ENCODE measurements at regions not wholly inside any gene's neighbourhood (a gene's known extent, or its start where the extent isn't known, plus 50 kb on each side); places are given as distances from the start of the nearest gene placed in this dataset.

GRCh38 chr10:61071580-61071979, 127.6 kb upstream of the RHOBTB1 start:
- 83% methylated on average over 1 of the region's 3 CpGs for WGBS (ENCODE audit: insufficient coverage)
- Histone ChIP-seq H3K27ac (ENCODE audit: low read length in 2 of 2) (no peak overlapping the region), H3K4me3 (ENCODE audit: control extremely low read depth in 1 of 5, extremely low read depth in 1 of 5, insufficient read depth in 1 of 5, low read depth in 2 of 5, low read length in 4 of 5) (no peak overlapping the region), H3K4me2 (replicated peaks; ENCODE audit: low read depth, low read length, poor library complexity, severe bottlenecking) (no peak overlapping the region), H3K9me3 (ENCODE audit: control extremely low read depth in 1 of 3, control insufficient read depth in 2 of 3, insufficient read depth in 1 of 3, low read length in 2 of 3) (no peaks in the 10 kb centered on the region), H3K36me3 (replicated peaks in 1 of 2; ENCODE audit: control extremely low read depth in 1 of 2, control insufficient read depth in 1 of 2, extremely low read depth in 1 of 2, insufficient read depth in 2 of 2, low read length in 1 of 2) (no peaks in the 10 kb centered on the region), H3K27me3 (replicated peaks in 1 of 4; ENCODE audit: control extremely low read depth in 1 of 4, control insufficient read depth in 3 of 4, insufficient read depth in 4 of 4, low read length in 3 of 4) (no peaks in the 10 kb centered on the region), H3K79me2 (ENCODE audit: control insufficient read depth, insufficient read depth, low read length) (no peaks in the 10 kb centered on the region), H2AFZ (ENCODE audit: insufficient read depth, low read depth, low read length, poor library complexity, severe bottlenecking) (no peak overlapping the region), H4K20me1 (ENCODE audit: control insufficient read depth, insufficient read depth, low read length, poor library complexity, severe bottlenecking) (no peaks in the 10 kb centered on the region), H3K4me1 (ENCODE audit: control insufficient read depth in 2 of 2, insufficient read depth in 2 of 2, low read length in 2 of 2) (no peaks in the 10 kb centered on the region), H3K9ac (ENCODE audit: low read length) (no peak overlapping the region)
- ATAC-seq (ENCODE audit: low read depth) = no peak
- ChIA-PET CTCF (no interaction called here), POLR2A (no interaction called here)
- no peak for DNase-seq
- H3K9me3 Mint-ChIP-seq (ENCODE audit: insufficient read depth) = no peaks in the 10 kb centered on the region
- H3K4me3 Mint-ChIP-seq = no peak overlapping the region
- H3K27me3 Mint-ChIP-seq = peaks cover 20% of the 10 kb centered on the region
- H3K27ac Mint-ChIP-seq = no peak overlapping the region
- no peaks in the 10 kb centered on the region for H3K4me1 Mint-ChIP-seq
- intact Hi-C loops (cut with micrococcal nuclease) = no loop called here
- TF ChIP-seq, protein P1, sequence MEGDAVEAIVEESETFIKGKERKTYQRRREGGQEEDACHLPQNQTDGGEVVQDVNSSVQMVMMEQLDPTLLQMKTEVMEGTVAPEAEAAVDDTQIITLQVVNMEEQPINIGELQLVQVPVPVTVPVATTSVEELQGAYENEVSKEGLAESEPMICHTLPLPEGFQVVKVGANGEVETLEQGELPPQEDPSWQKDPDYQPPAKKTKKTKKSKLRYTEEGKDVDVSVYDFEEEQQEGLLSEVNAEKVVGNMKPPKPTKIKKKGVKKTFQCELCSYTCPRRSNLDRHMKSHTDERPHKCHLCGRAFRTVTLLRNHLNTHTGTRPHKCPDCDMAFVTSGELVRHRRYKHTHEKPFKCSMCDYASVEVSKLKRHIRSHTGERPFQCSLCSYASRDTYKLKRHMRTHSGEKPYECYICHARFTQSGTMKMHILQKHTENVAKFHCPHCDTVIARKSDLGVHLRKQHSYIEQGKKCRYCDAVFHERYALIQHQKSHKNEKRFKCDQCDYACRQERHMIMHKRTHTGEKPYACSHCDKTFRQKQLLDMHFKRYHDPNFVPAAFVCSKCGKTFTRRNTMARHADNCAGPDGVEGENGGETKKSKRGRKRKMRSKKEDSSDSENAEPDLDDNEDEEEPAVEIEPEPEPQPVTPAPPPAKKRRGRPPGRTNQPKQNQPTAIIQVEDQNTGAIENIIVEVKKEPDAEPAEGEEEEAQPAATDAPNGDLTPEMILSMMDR (IDR thresholded peaks at IDR 0.05) = no peak
- TF ChIP-seq EZH2 (IDR thresholded peaks at IDR 0.05; ENCODE audit: borderline replicate concordance, insufficient read depth, low read depth, low read length, poor library complexity, severe bottlenecking) = no peak

DNA sequence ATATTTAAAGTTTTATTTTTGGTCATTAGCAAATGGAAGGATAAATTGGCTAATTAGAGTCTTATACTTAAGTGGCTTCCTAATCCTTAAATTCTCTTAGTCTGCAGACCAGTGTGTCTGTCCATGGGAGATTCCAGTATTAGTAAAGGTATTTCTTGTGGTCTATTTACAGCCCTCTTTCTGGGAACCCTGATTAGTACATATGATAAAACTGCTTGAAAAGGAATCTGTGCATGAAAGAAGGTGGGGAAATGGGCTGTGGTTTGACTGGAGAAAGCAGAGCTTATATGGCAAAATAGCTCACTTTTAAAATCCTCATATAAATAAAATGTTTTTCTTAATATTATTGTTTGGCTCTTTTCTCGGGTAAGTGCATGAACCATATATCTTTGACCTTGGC, 124.5 kb upstream of the RHOBTB1 start:
- no peaks in the 10 kb centered on the region for H3K4me1 Mint-ChIP-seq
- H3K27me3 Mint-ChIP-seq = peaks cover 25% of the 10 kb centered on the region
- no peak overlapping the region for H2AFZ ChIP-seq (ENCODE audit: insufficient read depth, low read depth, low read length, poor library complexity, severe bottlenecking)
- no peak overlapping the region for H3K9ac ChIP-seq (ENCODE audit: low read length)
- H3K4me1 ChIP-seq (ENCODE audit: control insufficient read depth in 2 of 2, insufficient read depth in 2 of 2, low read length in 2 of 2) = no peaks in the 10 kb centered on the region
- no CpG with 5 or more reads among the region's 1 CpG for WGBS (ENCODE audit: insufficient coverage)
- TF ChIP-seq, protein P1 (IDR thresholded peaks at IDR 0.05) = no peak
- no peak for TF ChIP-seq EZH2 (IDR thresholded peaks at IDR 0.05; ENCODE audit: borderline replicate concordance, insufficient read depth, low read depth, low read length, poor library complexity, severe bottlenecking)
- no peak overlapping the region for H3K27ac ChIP-seq (ENCODE audit: low read length in 2 of 2)
- H3K4me2 ChIP-seq (replicated peaks; ENCODE audit: low read depth, low read length, poor library complexity, severe bottlenecking) = no peak overlapping the region
- H3K79me2 ChIP-seq (ENCODE audit: control insufficient read depth, insufficient read depth, low read length) = no peaks in the 10 kb centered on the region
- H3K4me3 Mint-ChIP-seq = no peak overlapping the region
- H3K9me3 Mint-ChIP-seq (ENCODE audit: insufficient read depth) = no peaks in the 10 kb centered on the region
- DNase-seq (no peak), ATAC-seq (ENCODE audit: low read depth) (no peak)
- H3K4me3 ChIP-seq (ENCODE audit: control extremely low read depth in 1 of 5, extremely low read depth in 1 of 5, insufficient read depth in 1 of 5, low read depth in 2 of 5, low read length in 4 of 5) = no peak overlapping the region
- CTCF ChIA-PET = no interaction called here
- POLR2A ChIA-PET = no interaction called here
- intact Hi-C loops (cut with micrococcal nuclease) = no loop called here
- no peaks in the 10 kb centered on the region for H3K9me3 ChIP-seq (ENCODE audit: control extremely low read depth in 1 of 3, control insufficient read depth in 2 of 3, insufficient read depth in 1 of 3, low read length in 2 of 3)
- H3K36me3 ChIP-seq (replicated peaks in 1 of 2; ENCODE audit: control extremely low read depth in 1 of 2, control insufficient read depth in 1 of 2, extremely low read depth in 1 of 2, insufficient read depth in 2 of 2, low read length in 1 of 2) = no peaks in the 10 kb centered on the region
- no peaks in the 10 kb centered on the region for H4K20me1 ChIP-seq (ENCODE audit: control insufficient read depth, insufficient read depth, low read length, poor library complexity, severe bottlenecking)
- H3K27me3 ChIP-seq (replicated peaks in 1 of 4; ENCODE audit: control extremely low read depth in 1 of 4, control insufficient read depth in 3 of 4, insufficient read depth in 4 of 4, low read length in 3 of 4) = no peaks in the 10 kb centered on the region
- H3K27ac Mint-ChIP-seq = no peak overlapping the region

Data from B cell (primary cell).